GM18868 (cell line): ENCODE measurements at regions not wholly inside any gene's neighbourhood (a gene's known extent, or its start where the extent isn't known, plus 50 kb on each side); places are given as distances from the start of the nearest gene placed in this dataset.
"Not testable (repeated sequence)": the region's sequence is repeated elsewhere in the genome, so short reads cannot be mapped to it uniquely, and the experiment has no call there.

Experiments used
- ATAC-seq: cut with Tn5 transposase; IDR thresholded peaks from one replicate; pipeline ENCODE4 v1.9.1; 2021; ENCODE audit warnings: mild to moderate bottlenecking, moderate library complexity; ENCODE audit not compliant: unreplicated experiment

DNA sequence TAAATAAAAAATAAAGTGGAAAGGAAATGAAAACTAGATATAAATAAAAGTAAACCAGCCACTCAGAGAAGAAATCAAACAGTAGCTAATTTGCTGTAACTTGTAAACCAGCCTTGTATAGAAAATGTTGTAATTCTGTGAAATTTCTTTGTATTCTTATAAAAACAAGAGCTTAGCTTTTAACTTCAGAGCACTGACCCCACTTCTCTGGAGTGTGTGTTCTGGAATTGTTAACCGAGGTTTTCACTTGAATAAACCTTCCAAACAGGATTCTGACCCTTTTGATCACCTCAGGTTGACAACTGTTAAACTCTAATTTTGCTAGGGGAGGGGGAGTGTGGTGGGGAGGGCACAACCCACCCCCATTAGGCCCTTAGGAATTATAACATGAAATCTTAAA is 151.9 kb upstream of the TRIM24 start:
- no peak for ATAC-seq

DNA sequence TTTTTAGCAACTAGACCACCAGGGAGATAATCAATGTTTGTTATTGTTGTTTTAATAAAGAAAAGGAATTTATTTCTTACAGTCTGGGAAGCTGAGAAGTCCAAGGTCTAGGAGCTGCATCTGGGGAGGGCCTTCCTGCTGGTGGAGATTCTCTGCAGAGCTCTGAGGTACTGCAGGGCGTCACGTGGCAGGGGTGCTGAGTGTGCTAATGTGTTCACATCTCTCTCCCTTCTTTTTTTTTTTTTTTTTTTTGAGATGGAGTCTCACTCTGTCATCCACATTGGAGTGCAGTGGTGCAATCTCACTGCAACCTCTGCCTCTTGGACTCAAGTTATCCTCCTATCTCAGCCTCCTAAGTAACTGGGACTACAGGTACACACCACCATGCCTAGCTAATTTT is 150.9 kb upstream of the TRIM24 start:
- ATAC-seq, result no peak

DNA sequence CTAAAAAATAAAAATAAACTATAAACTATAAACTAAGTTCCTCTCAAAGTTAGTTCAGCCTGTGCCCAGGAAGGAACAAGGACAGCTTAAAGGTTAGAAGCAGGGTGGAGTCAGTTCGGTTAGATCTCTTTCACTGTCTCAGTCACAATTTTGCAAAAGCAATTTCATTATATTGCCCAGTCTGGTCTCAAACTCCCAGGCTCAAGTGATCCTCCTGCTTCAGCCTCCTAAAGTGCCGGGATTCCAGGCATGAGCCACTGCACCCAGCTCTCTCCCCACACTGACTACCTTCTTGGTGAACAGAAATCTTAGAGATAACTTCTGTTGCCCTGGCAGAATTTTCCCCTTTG is 146.3 kb upstream of the TRIM24 start:
- no peak for ATAC-seq

DNA sequence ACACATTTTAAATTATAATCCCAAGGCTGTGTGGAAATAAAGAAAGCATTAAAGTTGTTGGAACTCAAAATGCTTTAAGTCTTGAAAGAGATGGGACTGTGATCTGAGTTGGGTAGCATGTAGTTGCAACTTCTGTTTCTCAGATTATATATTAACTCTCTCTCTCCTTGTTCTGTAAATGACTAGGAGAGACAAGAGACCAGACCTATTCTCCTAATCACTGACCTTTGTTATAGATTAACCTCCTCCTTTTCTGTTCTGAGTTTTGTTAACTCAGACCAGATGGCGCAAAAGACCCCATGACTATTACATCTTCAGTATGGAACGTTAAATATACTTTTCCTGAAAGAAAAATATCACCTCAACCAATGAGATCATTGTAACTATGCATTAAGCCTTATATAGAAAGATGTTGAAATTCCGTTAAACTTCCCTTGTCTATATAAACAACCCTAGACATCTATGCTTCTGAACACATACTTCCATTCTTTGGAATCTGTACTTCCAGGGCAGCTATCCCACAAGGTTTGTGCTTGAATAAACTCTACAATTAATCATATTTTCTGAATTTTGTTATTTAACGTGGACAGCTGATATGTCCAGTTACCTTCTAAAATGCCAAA is 143.5 kb upstream of the TRIM24 start:
- no peak for ATAC-seq

DNA sequence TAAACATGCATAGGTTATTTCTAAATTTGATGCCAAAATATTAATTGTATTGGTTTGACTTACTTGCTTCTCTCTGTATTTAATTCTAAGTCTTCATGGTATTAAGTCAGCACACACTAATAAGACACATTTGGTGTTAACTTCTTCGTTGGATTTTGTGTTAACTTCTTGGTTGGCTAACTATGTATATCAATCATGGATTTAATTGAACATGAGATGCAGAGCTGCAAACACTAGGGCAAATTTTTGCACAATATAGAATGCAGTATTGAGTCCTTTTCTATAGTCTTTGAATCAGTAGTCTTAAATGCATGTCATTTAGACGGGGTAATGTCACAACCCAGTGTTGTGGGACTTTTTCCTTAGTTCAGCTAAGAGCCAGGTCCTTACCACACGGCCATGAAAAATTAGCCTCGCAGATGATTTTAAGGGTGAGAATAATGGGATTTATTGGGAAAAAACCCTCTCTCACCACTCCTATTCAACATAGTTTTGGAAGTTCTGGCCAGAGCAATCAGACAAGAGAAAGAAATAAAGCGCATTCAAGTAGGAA is 142.9 kb upstream of the TRIM24 start:
- no peak for ATAC-seq

DNA sequence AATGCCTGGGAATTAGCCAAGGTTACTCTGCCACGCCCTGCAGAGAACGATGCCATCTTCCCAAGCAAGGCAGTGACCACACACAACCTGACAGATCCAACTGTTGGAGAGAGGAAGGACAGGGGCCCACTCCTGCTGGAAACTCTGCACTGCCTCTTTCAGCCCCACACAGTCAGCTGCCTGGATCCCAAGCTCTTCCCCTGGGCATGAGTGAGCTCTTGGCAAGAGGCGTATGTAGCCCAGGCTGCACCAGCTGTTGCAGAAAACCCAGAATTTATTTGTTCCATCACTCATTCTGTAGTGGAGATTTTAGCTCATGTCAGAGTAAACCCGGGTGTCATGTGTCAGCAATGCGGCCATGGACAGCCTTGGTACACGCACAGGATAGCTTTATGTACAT is 135.1 kb upstream of the TRIM24 start:
- no peak for ATAC-seq

DNA sequence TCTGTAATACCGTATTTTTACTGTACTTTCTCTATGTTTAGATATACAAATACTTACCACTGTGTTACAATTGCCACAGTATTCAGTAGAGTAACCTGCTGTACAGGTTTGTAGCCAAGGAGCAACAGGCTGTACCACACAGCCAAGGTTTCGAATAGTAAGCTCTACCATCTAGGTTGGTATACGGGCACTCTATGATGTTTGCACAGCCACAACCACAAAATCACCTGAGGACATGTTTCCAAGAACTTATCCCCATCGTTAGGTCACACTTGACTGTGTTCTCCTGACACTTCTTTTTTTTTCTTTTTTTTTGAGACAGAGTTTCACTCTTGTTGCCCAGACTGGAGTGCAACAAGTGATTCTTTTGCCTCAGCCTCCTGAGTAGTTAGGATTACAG is 134.6 kb upstream of the TRIM24 start:
- no peak for ATAC-seq

DNA sequence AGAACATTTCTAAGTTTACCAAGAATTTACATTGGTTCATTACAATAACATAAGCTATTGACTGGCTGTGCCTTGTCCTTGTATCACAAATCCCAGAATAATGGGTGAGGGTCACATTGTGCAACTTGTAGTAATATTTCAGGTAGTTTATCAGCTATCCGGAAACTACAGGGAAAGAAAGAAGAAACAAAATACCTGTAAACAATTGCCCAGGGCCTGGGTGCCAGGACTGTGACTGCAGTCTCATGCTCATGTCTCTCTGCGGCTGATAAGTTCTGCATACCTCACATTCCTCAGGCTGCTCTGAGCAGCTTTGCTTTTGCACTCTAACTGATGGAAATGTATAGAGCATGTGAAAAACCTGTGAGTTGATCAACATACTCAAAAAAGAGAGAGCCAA is 131.8 kb upstream of the TRIM24 start:
- no peak for ATAC-seq

DNA sequence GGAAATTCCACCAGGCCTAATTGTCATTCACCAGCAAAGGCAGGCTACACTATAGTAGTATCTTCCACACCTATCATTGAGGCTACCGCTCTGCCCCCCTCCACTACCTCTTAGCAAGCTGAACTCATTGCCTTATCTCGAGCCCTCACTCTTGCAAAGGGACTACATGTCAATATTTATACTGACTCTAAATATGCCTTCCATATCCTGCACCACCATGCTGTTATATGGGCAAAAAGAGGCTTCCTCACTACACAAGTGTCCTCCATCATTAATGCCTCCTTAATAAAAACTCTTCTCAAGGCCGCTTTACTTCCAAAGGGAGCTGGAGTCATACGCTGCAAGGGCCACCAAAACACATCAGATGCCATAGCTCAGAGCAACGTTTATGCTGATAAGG is 127.2 kb upstream of the TRIM24 start:
- ATAC-seq, result not testable (repeated sequence)

DNA sequence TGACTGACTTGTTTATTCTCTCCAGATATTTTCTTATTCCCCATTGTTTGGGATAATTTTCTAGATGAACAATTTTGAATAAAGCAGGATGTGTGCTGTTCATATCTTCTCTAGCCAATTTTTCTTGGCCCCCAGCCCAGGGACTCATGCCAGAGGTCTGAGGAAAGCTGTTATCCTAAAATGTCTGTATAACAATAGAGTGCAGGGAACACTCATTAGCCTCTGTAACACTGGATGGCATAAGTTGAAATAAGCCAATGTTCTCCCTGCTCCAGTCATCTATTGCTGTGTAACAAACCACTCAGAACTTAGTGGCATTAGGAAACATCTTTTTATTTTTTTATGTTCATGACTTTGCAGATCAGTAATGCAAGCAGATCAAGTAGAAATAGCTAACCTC is 121.7 kb upstream of the TRIM24 start:
- no peak for ATAC-seq

DNA sequence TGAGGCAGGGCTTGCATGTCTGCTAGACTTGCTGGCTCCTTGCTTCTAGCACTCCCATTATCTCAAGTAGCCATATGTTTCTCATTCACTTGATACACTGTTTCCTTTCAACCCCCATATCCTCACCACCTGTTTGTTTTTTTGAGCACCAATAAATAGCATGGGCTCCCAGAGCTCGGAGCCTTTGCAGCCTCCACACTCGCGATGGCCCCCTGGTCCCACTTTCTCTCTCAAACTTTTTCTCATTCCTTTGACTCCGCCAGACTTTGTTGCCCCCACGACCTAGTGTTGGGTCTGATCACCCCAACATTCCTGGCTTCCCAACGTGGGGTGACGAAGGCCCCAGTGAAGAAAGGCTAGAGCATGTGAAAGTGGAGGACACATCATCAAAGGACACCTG is 120.8 kb upstream of the TRIM24 start:
- not testable (repeated sequence) for ATAC-seq

DNA sequence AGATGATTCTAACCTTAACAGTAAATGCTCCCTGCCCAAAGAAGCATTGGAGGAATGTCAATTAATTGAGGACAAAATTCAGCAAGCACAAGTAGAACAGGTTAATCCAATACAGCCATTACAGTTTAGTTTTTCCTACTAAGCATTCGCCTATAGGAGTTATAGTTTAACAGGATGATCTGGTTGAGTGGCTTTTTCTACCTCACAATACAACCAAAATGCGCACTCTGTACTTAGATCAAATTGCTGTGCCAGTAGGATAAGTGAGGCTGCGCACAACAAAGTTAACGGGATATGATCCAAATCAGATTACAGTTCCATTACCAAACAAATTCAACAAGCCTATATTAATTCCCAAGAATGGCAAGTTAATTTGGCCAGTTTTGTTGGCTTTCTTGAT is 117.1 kb upstream of the TRIM24 start:
- no peak for ATAC-seq

DNA sequence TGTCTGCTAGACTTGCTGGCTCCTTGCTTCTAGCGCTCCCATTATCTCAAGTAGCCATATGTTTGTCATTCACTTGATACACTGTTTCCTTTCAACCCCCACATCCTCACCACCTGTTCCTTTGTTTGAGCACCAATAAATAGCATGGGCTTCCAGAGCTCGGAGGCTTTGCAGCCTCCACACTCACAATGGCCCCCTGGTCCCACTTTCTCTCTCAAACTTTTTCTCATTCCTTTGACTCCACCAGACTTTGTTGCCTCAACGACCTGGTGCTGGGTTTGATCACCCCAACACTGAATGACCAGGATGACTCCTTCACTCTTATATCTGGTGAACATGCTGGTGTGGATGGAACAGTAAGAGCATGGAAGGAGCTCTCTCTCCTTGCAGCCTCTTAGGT is 114.5 kb upstream of the TRIM24 start:
- no peak for ATAC-seq

DNA sequence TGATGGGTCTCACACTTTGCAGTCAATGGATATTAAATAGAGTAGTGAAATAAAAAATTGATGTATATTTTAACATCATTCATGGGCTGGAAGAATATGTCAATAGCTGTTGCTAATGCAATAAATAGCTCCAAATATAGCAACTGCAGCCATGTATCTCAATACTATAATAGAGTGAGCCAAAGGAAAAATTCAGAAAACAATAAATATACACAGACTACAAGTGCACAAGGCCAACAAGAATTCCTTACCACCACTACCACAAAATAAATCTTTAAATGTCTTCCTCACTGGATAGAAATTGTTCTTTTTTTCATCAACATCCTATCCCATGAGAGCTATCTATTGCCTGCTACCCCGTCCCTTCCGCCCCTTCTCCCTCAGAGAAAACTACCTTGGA is 113.1 kb upstream of the TRIM24 start:
- ATAC-seq, result no peak

DNA sequence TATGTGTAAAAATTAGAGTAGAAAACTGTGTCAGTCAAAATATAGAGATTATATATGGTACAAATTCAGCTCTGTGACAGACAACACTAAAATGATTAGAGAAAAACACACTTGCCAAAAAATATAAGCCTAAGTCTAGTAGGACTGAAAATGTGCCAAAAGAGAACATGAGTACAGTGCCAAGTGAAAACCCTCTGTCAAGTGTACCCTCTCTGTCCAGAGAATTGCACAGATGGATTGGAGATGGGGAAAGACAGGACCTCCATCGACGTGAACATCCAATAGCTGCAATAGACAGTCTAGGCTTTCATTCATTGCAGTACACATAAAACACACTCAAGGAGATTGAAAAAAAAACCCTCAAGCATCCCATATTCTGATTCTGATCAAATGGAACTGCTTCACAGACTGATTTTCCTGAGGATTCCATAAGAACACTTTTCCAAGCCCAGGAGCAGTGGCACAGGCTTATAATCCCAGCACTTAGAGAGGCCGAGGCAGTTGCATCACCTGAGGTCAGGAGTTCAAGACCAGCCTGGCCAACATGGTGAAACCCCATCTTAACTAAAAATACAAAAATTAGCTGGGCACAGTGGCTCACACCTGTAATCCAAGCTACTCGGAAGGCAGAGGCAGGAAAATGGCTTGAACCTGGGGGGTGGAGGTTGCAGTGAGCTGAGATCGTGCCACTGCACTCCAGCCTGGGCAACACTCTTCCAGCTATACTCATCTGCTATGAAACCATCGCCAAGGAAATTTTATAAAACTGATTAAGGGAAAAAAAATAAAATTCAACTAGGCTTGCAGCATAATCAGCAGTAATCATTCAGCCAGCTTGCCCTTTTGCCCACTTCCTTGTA is 110.0 kb upstream of the TRIM24 start:
- no peak for ATAC-seq

DNA sequence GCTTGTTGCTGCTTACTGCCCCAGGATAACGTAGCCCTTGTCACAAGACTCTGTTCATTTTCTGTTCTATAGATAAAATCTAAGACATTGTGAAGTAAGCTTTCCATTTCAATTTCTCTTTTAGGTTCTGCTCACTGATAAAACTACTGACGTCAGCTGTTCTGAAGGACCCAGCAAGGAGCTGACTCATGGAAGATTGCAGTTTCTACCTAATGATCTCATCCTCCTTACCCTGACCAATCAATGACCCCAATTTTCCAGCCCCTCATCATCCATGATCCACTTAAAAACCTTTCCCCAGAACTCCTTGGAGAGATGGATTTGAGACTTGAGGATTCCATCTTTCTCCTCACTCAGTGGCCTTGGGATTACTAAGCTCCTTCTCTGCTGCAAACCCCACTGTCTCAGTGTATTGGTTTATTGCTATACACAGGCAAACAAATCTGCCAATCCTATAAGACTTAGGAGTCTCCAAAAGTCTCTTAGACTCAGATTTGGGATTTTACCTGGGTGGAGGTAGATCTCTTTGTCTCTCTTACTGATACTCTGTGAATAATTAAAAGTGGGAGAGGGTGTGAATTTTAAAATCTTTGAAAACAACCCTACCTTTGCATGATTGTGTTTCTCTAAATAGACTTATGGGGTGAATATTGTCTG is 109.2 kb upstream of the TRIM24 start:
- no peak for ATAC-seq

DNA sequence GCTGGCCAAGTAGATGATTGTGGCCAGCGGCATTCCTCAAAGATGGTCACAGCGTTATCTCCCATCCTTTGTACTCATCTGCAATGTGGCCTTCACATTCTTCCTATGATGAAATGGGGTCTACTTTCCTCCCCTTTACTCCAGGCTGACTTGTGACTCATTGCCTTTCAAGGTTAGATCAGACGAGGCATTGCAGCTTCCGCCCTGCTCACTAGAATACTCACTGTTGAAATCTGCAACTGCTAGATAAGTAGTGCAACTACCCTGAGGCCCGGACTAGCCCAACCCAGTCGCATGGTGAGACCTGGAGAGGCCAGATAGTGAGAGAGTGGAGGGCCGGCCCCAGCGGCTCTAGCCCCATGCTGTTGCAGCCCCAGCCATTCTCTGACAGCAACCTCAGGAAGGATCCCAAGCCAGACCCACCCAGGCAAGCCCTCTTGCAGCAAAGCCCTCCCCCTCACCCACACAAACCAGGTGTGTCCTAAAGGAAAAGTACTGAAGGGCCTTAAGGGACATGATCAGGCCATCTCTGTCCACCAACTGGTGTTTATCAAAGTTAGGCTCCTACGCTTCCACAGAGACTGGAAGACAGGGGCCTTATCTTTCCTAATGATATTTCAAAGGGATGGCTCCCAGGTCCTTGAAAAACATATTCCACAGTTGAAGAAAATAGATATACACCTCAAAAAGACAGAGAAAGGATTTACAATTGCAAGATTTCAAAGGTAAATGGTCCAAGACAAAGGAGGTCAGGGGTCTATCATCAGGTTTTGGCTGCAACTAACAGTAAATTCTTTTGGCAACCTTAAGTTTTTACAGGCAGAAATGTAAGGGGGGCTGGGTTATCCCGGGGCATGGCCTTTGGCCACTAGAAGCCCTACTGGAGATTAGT is 107.2 kb upstream of the TRIM24 start:
- no peak for ATAC-seq

DNA sequence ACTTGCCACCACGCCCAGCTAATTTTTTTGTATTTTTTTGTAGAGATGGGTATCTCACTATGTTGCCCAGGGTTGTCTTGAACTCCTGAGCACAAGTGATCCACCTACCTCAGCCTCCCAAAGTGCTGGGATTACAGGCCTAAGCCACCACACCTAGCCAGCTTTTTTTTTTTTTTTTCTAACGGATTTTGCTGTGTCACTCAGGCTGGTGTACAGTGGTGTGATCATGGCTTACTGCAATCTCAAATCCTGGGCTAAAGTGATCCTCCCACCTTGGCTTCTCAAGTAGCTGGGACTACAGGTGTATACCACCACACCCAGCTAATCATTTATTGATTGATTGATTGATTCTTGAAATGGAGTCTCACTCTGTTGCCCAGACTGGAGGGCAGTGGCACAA is 106.0 kb upstream of the TRIM24 start:
- ATAC-seq, result no peak

DNA sequence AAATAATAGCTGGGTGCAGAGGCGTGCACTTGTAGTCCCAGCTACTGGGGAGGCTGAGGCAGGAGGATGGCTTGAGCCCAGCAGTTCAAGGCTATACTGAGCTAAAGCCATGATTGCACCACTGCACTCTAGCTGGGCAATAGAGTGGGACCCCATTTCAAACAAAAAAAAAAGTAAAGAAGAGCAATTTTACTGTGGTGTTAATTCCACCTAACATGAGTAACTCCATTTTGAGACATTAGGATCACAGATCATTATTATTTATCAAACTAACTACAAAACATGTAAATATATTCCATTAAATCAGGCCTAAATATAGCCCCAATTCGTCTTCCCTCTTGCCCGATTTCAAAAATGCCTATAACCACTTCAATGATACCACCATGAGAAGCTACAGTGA is 104.8 kb upstream of the TRIM24 start:
- no peak for ATAC-seq

DNA sequence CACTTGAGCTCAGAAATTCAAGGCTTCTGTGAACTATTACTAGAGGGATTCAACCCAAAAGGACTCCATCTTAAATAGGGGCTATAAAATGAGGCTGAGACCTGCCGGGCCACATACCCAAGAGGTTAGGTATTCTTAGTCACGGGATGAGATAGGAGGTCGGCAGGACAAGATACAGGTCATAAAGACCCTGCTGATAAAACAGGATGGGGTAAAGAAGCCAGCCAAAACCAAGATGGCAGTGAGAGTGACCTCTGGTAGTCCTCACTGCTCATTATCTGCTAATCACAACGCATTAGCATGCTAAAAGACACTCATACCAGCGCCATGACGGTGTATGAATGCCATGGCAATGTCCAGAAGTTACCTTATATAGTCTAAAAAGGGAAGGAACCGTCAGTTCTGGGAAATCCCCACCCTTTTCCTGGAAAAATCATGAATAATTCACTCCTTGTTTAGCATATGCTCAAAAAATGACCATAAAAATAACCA is 101.2 kb upstream of the TRIM24 start:
- ATAC-seq, result no peak
